ENCODE measurements at regions not wholly inside any gene's neighbourhood (a gene's known extent, or its start where the extent isn't known, plus 50 kb on each side); places are given as distances from the start of the nearest gene placed in this dataset.

DNA sequence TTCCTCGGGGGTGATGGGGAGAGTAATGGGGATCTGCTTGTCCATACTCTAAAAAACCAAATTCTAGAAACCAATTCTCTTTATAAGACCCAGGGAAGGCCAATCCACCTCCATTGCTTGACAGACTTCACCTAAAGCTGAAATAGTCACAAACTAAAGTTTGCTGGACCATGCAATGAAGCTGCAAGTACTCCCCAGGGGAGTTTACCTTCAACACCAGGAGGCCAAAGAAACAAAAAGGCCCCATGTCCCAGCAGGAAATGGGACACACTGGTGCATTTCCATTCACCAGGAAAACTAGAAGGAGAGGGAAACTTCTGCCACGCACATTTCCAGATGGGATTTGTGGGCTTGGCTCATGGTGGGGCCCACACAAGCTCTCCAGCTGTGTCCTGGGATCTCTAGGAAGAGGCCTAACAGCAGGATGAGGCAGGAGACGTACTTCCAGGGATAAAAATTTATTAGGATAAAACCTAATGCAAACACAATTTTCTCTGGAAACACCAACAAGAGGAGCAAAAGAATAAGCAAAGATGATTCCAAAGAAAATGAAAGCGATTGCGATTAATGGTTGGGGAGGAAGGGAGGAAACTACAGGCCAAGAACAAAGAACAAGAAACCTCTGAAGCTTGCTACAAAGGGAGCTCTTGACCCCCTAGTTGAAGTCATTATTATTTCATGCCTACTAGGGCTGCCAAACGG is 238.0 kb upstream of the LRTM1 start:
- Mint-ChIP-seq H3K27me3 (ENCODE audit: low read depth) (no peaks in the 10 kb centered on the region), H3K36me3 (no peaks in the 10 kb centered on the region), H3K9me3 (no peaks in the 10 kb centered on the region), H3K27ac (no peak overlapping the region), H3K4me1 (peaks cover 10% of the 10 kb centered on the region), H3K4me3 (no peak overlapping the region)
- no peak for DNase-seq (ENCODE audit: low spot score)
- POLR2A ChIA-PET = no interaction called here
- CTCF ChIA-PET = interaction anchor here (1.1 kb wide), 1 partner anchor 738 kb away, joined by 3 read pairs; no protein-coding TSS in a partner anchor
- peak; percentile 68 for TF ChIP-seq ZNF423 (CRISPR knock-in tag; IDR thresholded peaks at IDR 0.05)
- TF ChIP-seq ZNF219 (CRISPR knock-in tag; IDR thresholded peaks at IDR 0.05; ENCODE audit: borderline replicate concordance) = no peak
- ATAC-seq = no peak; the same call in 1 of the 2 replicates

DNA sequence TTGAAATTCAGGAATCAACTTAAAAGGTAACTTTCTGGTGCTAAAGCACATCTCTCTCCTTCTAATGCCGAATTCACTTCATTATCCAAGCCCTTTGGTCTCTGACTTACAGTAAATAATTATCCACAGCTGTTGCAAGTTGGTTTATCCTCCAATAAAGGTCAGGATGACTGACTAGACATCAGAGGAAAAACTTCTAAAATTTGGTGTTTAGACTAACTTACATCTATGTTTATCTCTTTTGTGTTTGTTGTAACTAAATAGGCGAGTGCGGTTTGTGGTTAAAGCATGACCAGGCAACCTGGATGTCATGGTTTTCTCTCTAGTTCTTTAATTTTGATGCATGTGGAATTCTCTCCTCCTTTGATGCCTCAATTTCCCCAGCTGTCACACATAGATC is 237.4 kb upstream of the LRTM1 start:
- H3K9me3 Mint-ChIP-seq = no peaks in the 10 kb centered on the region
- H3K4me1 Mint-ChIP-seq = peaks cover 12% of the 10 kb centered on the region
- ATAC-seq (no peak), DNase-seq (ENCODE audit: low spot score) (no peak)
- no peaks in the 10 kb centered on the region for H3K36me3 Mint-ChIP-seq
- ChIA-PET POLR2A (no interaction called here), CTCF (no interaction called here)
- H3K4me3 Mint-ChIP-seq = no peak overlapping the region
- H3K27ac Mint-ChIP-seq = no peak overlapping the region
- no peaks in the 10 kb centered on the region for H3K27me3 Mint-ChIP-seq (ENCODE audit: low read depth)
- TF ChIP-seq JUN (CRISPR knock-in tag; IDR thresholded peaks at IDR 0.05) = no peak
- no peak for TF ChIP-seq NFE2L1 (CRISPR knock-in tag; IDR thresholded peaks at IDR 0.05)
- TF ChIP-seq OVOL2 (CRISPR knock-in tag; IDR thresholded peaks at IDR 0.05; ENCODE audit: borderline replicate concordance) = no peak
- TF ChIP-seq, protein P1, sequence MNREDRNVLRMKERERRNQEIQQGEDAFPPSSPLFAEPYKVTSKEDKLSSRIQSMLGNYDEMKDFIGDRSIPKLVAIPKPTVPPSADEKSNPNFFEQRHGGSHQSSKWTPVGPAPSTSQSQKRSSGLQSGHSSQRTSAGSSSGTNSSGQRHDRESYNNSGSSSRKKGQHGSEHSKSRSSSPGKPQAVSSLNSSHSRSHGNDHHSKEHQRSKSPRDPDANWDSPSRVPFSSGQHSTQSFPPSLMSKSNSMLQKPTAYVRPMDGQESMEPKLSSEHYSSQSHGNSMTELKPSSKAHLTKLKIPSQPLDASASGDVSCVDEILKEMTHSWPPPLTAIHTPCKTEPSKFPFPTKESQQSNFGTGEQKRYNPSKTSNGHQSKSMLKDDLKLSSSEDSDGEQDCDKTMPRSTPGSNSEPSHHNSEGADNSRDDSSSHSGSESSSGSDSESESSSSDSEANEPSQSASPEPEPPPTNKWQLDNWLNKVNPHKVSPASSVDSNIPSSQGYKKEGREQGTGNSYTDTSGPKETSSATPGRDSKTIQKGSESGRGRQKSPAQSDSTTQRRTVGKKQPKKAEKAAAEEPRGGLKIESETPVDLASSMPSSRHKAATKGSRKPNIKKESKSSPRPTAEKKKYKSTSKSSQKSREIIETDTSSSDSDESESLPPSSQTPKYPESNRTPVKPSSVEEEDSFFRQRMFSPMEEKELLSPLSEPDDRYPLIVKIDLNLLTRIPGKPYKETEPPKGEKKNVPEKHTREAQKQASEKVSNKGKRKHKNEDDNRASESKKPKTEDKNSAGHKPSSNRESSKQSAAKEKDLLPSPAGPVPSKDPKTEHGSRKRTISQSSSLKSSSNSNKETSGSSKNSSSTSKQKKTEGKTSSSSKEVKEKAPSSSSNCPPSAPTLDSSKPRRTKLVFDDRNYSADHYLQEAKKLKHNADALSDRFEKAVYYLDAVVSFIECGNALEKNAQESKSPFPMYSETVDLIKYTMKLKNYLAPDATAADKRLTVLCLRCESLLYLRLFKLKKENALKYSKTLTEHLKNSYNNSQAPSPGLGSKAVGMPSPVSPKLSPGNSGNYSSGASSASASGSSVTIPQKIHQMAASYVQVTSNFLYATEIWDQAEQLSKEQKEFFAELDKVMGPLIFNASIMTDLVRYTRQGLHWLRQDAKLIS (CRISPR knock-in tag; IDR thresholded peaks at IDR 0.05; ENCODE audit: borderline replicate concordance) = no peak
- TF ChIP-seq RELA (CRISPR knock-in tag; IDR thresholded peaks at IDR 0.05; ENCODE audit: borderline replicate concordance) = no peak
- no peak for TF ChIP-seq ZNF138 (CRISPR knock-in tag; conservative IDR thresholded peaks at IDR 0.05)
- TF ChIP-seq FOXP4 (CRISPR knock-in tag; IDR thresholded peaks at IDR 0.05) = no peak
- TF ChIP-seq, protein P2, sequence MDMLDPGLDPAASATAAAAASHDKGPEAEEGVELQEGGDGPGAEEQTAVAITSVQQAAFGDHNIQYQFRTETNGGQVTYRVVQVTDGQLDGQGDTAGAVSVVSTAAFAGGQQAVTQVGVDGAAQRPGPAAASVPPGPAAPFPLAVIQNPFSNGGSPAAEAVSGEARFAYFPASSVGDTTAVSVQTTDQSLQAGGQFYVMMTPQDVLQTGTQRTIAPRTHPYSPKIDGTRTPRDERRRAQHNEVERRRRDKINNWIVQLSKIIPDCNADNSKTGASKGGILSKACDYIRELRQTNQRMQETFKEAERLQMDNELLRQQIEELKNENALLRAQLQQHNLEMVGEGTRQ (CRISPR knock-in tag; IDR thresholded peaks at IDR 0.05) = no peak
- no peak for TF ChIP-seq RORB (CRISPR knock-in tag; IDR thresholded peaks at IDR 0.05)
- TF ChIP-seq ARID4B (CRISPR knock-in tag; IDR thresholded peaks at IDR 0.05; ENCODE audit: borderline replicate concordance) = no peak
- TF ChIP-seq TCF7 (CRISPR knock-in tag; IDR thresholded peaks at IDR 0.05; ENCODE audit: low read depth) = no peak
- no peak for TF ChIP-seq E2F1 (CRISPR knock-in tag; IDR thresholded peaks at IDR 0.05)
- no peak for TF ChIP-seq CREM (CRISPR knock-in tag; IDR thresholded peaks at IDR 0.05)
- TF ChIP-seq, protein P3, sequence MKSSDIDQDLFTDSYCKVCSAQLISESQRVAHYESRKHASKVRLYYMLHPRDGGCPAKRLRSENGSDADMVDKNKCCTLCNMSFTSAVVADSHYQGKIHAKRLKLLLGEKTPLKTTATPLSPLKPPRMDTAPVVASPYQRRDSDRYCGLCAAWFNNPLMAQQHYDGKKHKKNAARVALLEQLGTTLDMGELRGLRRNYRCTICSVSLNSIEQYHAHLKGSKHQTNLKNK (CRISPR knock-in tag; IDR thresholded peaks at IDR 0.05) = no peak
- no peak for TF ChIP-seq HMGXB4 (CRISPR knock-in tag; IDR thresholded peaks at IDR 0.05)
- TF ChIP-seq GABPB1 (CRISPR knock-in tag; IDR thresholded peaks at IDR 0.05) = no peak
